Tongue (tissue), 1 donor: ENCODE measurements at regions not wholly inside any gene's neighbourhood (a gene's known extent, or its start where the extent isn't known, plus 50 kb on each side); places are given as distances from the start of the nearest gene placed in this dataset.
"Not testable (repeated sequence)": the region's sequence is repeated elsewhere in the genome, so short reads cannot be mapped to it uniquely, and the experiment has no call there.

Experiments used
- DNase-seq: peaks from one replicate; pipeline ENCODE4 v3.0.0-alpha.2; 2015

DNA sequence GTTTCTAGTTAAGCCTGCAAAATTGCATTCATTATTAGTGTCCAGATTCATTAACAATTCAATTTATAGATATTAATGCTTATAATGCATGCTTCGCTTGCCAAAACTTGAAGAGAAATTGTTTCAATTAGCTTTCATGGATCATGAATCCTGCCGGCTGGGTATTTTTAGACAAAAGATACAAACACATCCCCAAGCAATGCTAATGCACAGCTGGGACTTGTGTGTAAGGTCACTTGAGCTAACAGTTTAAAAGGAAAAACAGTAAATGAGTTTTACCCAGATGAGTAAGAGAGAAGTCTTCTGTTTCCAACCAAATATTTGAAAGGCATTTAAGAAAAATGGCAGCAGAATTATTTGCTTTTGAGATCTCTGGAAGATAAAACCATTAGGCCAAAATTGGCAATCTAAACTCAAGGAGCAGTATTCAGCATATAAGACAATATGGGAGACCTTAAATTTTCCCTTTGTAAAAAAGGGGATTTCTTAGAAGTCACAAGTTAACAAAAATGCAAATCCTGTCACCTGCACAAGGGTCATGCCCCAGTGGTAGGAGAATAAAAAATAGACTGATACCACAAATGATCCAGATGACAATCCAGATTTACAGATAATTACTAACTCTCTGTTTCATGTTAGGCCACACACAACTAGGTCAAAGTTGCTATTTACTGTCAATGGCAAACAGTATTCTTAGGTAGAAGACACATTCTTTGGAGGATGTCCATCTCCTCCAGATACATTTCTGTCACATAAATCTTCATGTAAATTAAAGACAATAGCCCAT, 418.4 kb upstream of the PMFBP1 start:
- no peak for DNase-seq

DNA sequence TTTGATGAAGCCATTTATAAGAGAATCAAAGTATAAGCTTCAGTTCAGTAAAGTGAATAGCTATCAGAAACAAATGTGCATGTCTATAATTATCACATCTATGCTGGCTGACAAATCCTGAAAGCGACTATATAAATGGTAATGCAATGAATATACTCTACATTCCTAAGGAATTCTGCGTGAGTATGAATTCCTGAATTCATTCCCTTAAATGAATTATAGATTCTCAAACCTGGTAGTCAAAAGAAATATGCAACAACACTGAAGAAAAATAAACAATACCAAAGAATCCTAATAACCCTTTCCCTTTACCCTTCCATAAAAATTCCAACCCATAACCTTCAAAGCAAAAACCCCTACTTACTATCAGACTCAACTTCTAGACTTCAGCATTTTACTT, 416.6 kb upstream of the PMFBP1 start:
- no peak for DNase-seq

DNA sequence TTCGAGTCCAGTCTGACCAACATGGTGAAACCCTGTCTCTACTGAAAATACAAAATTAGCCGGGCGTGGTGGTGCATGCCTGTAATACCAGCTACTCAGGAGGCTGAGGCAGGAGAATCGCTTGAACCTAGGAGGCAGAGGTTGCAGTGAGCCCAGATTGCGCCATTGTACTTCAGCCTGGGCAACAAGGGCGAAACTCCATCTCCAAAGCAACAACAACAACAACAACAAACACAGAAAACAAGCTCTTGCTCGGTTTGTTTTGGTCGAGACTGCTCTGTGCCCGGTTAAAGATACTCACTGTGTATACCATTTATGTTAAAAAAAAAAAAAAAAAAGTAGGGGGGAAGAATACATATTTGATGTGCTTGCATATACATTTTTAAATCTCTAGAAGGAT, 406.1 kb upstream of the PMFBP1 start:
- DNase-seq, result not testable (repeated sequence)

DNA sequence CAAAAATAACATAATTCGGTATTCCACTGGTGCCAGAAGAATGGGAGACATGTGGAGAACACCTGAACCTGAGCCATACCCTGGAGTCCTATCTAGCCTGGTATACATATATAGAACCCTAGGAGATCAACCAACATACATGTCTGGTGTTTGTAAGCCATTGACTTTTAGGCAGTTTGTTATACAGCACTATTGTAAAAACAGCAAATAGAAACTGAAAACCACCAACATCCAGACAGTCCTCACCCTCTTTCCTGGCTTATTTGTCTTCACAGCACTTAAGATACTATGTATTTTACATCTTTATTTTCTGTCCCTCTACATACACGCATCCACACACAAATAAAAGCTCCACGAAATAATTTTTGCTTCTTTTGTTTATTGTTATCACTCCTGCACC, 404.2 kb upstream of the PMFBP1 start:
- no peak for DNase-seq

DNA sequence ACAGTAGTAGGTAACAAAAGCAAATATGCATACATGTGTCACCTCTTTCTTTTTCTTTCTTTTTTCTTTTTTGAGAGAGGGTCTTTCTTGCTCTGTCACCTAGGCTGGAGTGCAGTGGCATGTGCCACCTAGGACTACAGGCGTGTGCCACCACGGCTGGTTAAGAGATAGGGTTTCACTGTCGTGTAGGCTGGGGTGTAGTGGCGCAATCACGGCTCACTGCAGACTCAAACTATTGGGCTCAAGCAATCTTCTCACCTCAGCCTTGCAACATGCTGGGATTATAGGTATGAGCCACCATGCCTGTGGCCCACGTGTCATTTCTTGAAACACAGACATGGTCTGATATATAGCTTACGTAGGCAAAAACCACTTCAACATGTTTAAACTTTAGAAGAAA, 397.7 kb upstream of the PMFBP1 start:
- DNase-seq, result no peak

DNA sequence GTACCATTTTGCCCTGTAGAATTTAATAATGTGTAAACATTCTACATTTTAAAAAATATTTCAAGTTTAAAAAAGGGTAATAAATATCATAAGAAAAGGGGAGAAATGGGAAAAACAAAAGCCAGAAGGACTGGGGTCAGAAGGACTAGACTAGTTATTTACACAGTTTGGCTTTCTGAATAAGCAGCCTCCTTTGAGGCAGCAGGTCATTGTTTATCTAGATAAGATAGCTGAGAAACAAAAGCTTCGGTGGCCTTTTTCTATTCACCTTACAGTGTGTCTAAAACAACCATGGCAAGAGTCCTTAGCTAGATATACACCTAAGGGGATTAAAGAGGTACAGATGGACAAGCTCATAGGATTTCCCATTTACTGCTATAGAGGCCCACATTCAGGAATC, 396.5 kb upstream of the PMFBP1 start:
- DNase-seq, result no peak

DNA sequence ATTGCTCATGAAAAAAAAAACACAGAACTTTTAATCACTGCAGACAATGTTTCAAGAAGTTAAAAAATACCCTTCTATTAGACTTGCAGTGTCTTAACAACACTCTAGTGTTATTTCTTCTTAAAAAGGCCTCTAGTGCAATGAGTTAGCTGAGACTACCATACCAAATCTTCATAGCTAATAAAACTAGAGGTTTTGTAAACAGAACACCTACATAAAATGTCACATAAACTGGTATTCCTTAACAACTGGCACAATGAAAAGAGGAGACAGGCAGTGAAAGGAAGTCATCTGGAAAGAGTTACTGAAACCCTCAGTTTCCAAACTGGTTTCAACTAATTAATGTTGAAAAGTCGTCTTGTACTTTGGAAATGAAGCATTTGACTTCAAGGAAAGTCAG, 394.2 kb upstream of the PMFBP1 start:
- no peak for DNase-seq

DNA sequence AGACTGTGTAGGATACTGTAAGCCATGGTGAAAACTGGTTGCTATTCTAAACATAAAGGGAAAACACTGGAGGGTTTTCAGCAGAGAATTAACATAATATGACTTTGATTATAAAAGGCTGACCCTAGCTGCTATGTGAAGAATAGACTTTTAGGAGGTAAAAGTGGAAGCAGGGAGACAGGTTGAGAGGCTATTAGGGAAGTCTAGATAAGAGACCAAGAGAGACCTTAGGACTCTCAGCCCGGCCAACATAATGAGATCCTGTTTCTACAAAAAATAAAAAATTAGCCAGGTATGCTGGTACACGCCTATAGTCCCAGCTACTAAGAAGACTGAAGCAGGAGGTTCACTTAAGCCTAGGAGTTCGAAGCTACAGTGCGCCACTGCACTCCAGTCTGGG, 393.2 kb upstream of the PMFBP1 start:
- no peak for DNase-seq

DNA sequence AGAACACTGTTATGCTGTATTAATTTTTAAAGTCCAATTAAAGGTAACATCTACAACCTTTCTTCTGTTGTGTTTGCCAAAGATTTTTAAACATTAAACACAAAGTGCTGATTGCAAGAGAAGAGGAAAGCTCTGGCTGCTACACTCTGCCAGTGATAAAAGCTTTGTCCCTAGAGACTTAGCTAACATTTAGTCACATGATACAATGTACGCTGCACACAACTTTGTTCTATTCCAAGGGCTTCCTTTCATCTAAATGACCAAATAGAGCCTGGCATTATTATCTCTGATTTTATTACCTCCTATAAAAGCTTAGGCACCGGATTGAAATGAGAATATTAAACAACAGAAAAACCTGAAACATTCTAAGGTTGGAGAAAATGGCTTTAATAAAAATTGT, 388.7 kb upstream of the PMFBP1 start:
- DNase-seq, result no peak

DNA sequence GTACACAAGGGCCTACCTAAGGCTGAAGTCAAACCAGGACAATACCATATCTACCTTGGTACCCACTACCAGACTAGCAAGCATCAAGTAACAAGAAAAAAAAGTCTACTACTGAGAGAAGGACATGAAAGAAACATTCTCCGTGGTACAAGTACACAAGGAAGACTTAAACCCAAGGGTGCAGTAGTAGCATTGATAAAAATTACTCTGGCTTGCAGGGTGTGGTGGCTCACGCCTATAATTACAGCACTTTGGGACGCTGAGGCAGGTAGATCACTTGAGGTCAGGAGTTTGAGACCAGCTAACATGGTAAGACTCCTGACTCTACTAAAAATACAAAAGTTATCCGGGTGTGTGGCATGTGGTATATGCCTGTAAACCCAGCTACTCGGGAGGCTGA, 386.5 kb upstream of the PMFBP1 start:
- DNase-seq, result no peak

DNA sequence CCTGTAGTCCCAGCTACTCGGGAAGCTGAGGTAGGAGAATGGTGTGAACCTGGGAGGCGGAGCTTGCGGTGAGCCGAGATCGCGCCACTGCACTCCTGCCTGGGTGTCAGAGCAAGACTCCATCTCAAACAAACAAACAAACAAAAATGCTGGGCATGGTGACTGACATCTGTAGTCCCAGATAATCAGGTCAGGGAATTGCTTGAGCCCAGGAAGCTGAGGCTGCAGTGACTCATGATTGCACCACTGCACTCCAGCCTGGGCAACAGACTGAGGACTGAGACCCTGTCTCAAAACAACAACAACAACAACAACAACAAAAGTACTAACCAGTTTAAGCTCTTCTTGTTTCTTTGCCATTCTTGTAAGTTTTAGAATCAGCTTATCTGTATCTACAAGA, 383.0 kb upstream of the PMFBP1 start:
- no peak for DNase-seq

DNA sequence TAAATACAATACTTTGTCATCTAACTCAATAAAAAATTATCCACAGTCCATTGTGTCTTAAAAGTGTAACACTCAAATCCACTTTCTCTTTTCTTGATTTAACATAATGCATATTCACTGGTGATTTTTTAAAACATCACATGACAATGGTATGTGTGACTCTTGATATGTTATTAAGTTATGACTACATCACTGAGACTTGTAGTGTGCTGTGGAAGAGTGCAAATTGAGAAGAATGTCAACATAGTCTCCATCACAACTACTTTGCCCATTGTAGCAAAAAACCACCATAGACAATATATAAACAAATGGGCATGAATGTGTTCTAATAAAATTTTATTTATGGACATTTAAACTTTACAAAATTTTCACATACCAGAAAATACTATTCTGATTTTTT, 380.7 kb upstream of the PMFBP1 start:
- DNase-seq, result no peak

DNA sequence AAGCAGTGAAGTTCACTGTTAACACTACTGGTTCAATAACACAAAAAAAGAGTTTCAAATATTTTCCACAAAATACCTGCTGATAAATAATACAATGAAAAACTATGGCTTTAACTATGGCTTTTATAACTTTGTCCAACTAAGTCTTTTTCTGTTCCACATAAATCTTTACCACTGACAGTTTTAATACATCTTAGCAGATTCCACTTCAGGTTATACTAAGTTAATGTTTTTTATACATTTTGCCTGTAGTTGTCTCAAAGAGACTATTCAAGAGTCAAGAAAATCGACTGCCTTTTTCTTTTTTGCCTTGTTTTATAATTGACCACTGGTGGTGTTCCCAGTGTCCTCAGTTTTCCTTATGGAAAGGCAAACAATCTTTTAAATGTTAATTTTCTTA, 379.7 kb upstream of the PMFBP1 start:
- DNase-seq, result no peak

DNA sequence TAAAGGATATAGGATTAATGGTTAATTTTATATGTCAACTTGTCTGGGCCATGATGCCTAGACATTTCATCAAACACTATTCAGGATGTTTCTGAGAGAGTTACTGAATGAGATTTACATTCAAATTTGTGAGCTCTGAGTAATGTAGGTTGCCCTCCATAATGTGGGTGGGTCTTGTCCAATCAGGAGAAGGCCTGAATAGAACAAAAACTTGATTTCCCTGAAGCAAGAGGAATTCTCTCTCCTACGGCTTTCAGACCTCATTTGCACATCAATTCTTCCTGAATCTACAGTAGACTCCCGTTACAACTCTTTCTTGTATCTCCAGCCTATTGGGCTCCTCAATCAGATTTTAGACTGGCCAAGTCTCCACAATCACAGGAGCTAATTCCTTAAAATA, 377.9 kb upstream of the PMFBP1 start:
- DNase-seq, result no peak

DNA sequence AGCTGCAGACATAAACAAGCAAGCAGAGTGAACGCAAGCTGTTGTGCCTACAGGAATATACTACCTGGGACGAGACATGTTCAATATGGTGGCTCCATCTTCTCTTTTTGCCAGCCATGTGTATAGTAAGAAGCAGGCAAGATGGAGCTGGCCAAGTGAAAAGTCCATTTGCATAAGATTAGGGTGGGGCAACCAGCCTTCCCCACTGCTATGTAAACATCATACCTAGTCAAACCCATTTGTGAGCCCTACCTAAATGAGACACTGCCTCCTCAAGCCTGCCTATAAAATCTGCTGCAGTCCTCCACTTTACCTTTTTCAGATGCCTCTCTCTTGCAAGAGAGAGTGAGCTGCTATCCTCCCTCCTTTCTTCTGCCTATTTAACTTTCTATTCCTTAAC, 370.1 kb upstream of the PMFBP1 start:
- no peak for DNase-seq

DNA sequence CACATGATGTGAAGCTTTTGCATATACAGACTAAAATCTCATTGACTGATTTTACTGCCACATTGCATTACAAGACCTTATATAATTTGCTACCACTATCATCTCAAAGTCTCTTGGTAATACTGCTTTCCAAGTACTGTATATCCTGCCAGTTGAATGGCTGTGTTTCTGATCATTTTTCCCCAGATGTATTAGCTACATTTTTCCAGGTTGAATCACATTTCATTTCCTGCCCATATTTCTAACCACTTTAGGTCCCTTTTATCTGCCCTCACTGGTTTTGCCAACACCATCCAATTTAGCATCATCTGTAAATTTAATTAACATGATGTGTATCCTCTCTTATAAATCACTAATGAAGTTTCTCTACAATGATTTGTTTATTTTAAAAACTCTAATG, 365.7 kb upstream of the PMFBP1 start:
- no peak for DNase-seq

DNA sequence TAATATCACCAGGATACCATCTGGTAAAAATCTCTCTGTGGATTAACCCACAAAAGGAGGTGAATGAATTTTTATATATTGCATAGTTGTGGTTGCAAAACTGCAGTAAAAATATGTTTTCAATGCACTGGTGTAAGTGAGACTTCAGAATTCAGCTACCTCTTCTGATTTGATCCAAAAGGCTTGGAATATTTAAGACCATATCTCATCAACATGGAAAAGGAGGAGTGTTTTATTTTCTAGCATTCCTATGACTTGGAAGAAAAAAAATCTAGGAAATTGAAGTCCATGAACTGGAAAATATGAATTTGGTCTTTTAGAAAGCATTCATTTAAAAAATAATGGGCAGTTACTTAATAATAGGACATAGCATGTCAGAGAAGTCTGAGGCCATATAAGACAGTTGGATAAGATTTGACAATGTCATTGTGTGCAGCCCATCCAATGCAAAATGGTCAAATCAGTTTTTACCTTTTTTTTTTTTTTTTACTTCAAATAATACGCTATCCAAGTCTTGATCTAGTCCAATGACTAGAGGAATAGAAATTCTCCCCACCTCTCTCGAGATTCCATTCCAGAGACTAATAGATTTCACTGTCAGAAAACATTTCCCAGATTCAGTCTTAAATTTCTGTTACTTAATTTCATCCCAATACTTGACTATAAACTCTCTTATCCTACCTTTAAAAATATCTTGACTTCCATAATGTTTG, 364.9 kb upstream of the PMFBP1 start:
- no peak for DNase-seq

DNA sequence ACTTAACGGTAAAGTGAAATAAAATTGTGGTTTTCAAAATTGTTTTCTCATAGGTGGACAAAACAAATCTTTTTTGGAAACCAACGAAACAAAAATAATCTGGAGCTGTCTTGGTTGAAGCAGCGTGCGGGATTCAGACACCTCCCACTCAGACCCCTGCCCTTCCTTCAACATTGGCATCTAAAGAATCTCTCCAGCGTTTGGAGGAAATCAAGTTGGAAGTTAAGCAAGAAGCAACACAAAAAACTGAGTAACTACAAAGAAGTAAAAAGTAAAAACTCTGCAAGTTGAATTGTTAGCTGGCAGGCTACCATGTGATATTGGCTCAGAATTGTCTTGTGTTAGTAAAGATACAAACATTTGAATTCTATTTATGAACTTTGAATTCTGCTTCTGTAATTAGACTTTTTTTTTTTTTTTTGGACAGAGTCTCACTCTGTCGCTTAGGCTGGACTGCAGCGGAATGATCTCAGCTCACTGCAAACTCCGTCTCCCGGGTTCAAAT, 361.0 kb upstream of the PMFBP1 start:
- DNase-seq, result no peak

DNA sequence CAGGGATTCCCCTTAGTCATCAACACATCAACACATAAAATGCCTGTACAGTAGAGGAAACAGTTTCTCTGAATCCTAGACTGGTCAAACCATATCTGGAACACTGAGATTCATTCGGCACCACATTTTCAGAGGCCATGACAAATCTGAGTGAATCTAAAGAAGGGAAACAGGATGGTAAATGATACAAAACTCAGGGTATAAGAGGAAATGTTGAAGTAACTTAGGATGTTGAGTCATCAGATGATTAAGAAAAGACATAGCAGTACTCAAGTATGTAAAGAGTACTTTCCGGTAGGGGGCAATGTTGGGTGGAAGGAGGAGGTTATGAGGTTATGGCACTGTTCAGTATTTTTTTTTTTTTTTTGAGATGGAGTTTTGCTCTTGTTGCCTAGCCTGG, 358.5 kb upstream of the PMFBP1 start:
- no peak for DNase-seq

DNA sequence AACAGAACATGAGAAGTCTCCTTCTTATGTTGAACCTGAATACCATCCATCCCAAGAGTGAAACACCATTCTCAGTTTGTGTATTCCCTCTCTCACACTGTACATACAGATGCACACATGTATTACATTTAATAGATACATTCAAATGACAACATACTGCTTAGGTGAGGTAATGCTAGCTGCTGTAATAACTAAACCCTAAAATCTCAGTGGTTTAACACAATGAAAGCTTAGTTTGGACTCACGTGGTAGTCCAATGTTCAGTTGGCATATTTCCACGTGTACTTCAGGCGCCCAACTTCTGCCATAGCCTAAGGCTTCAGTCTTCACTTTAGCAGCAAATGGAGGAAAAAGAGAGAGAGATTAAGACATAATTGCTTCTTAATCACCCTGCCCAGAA, 351.1 kb upstream of the PMFBP1 start:
- DNase-seq, result no peak

DNA sequence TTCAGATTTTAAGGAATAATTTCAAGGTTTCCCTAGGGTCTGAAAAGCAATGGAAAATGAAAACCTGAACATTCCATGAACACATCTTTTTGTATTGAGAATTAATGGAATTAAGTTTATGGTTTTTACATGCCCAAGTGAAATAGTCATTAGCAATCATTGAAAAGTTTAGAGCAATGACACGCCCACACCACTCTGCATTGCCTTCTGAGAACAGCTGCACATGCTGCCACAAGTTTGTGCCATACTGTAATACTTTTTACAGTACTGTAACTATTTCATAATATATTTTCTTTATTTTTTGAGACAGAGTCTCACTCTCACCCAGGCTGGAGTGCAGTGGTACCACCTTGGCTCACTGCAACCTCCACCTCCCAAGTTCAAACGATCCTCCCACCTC, 345.2 kb upstream of the PMFBP1 start:
- no peak for DNase-seq

DNA sequence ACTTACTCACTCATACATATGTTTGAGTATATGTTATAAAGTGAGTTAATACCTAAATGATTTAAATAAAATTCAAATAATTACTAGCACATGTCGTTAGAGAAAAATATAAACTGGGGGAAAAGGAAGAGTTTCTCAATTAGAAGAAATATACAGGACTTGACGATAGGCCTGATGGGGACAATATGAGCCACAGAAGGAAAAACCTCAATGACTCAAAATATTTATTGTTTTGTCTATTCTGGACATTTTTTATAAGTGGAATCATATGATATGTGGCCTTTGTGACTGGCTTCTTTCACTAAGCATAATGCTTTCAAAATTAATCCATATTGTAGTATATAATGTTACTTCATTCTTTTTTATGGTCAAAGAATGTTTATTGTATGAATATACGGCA, 339.2 kb upstream of the PMFBP1 start:
- DNase-seq, result no peak

DNA sequence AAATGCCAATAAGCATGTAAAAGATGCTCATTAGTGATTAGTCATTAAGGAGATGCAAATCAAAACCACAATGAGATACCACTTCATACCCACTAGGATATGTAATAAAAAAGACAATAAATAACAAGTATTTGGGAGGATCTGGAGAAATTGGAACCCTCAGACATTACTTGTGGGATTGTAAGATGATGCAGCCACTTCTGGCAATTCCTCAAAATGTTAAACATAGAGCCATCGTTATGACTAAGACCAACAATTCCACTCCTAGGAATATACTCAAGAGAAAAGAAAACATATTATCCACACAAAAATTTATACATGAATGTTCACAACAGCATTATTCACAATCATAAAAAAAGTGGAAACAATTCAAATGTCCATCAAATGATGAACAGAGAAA, 336.2 kb upstream of the PMFBP1 start:
- no peak for DNase-seq

DNA sequence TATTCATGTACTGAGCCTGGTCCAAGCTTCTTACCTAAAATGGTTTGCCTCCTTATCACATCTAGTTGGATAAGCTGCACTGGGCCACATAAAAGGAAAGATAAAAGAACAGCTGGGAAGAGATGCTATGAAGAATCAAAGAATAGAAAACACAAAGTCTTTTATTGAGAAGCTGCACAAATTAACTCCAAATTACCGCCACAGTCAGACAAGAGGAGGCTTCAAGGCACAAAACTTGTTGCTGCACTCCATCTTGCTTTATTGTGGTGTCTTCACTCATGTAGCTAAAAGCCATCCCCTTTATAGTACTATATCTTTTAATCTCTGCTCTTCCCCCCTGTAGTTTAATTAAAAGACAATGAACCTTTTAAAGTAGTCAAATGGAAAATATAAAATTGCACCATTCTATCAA, 330.6 kb upstream of the PMFBP1 start:
- no peak for DNase-seq
